Jurkat, Clone E6-1 (cell line): ENCODE measurements at regions not wholly inside any gene's neighbourhood (a gene's known extent, or its start where the extent isn't known, plus 50 kb on each side); places are given as distances from the start of the nearest gene placed in this dataset.
"Not testable (repeated sequence)": the region's sequence is repeated elsewhere in the genome, so short reads cannot be mapped to it uniquely, and the experiment has no call there.

Experiments used
- DNase-seq: peaks from one replicate; pipeline ENCODE4 v3.0.0-alpha.2; 2011; ENCODE audit warnings: low read depth, low spot score
- H3K4me3 ChIP-seq: 2 replicates; pipeline ENCODE4 v1.5.1; 2011; ENCODE audit warnings: mild to moderate bottlenecking, low read length, control low read depth, moderate library complexity

DNA sequence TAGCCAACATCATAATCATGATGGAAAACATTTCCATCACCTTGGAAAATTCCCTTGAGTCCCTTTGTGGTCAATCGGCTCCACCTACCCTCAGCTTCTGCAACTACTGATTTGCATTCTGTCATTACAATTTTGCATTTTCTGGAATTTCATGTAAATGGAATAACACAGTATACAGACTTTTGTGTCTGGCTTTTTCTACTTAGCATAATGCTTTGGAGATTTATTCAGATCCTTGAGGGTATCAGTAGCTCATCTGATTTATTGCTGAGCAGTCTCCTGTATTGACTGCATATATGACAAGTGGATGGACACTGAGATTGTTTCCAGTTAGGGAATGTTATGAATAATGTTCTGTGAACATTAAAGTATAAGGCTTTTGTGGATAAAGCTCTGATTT is 358.3 kb downstream of the USP25 start:
- no peak for DNase-seq

GRCh38 chr21:16095005-16095404 is 365.2 kb downstream of the USP25 start:
- DNase-seq: no peak

More for the DNA sequence above, 358.3 kb downstream of the USP25 start:
- H3K4me3 ChIP-seq: no peak overlapping the region

DNA sequence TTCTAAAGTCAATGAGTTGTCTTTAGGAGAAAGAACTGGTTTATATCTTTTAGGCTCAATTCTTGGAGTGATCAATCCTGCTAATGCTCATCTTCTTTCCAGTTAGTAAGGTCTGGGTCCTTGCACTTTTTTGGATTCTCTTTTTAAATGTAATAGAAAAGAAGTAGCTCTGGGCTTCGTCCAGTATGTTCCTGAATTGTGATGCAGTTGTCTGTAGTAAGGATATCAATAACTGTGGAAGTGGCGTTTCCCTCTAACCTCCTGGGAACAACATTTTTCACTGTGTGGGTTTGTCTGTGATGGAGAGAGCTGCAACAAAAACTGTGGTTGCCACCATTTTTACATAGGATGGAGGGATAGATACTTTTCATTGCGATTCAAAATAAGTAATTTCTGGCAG is 367.2 kb downstream of the USP25 start:
- no peak for DNase-seq
- no peak overlapping the region for H3K4me3 ChIP-seq

More at GRCh38 chr21:16095005-16095404, 365.2 kb downstream of the USP25 start:
- H3K4me3 ChIP-seq: no peak overlapping the region

DNA sequence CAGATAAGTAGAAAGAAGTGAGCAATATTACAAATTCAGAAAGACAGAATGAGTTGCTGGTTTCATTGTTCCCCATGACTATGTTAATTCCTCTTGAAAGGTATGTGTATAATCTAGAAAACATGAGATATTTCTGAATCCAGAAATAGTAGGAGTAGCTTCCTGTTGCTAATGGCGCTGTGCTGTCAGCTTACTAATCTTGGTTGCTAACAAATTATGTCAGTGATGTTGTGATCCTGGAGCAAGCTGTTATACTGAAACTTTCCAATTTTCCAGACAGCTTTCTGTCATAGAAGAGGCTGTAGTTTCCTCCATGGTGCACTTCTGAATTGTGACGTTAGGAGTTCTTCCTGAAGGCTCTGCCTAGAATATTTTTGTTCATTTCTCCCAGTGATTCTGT is 372.3 kb downstream of the USP25 start:
- H3K4me3 ChIP-seq: no peak overlapping the region
- DNase-seq: no peak

DNA sequence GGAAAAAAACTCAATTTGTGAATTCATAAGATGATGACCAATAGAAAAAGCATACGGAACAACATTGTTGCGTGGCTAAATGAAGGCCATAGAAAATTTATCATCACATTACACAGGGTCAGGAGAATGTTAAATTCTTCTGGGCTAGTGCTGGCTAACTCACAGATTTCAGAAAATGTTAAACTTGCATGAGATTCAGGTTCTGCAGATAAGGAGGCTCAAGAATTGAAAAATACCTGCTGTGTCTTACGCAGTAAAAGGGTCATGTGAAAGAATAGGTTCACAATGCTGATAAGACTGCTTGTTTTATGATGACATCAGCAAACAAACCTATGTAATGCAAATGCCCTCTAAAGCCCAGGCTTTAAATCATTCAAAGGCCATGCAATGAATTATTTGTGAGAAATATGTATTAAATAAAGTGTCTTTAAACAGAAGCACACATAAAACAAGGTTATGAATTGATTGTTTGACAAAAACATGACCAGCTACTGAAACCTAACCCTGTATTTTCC is 378.8 kb downstream of the USP25 start:
- no peak for DNase-seq
- no peak overlapping the region for H3K4me3 ChIP-seq

DNA sequence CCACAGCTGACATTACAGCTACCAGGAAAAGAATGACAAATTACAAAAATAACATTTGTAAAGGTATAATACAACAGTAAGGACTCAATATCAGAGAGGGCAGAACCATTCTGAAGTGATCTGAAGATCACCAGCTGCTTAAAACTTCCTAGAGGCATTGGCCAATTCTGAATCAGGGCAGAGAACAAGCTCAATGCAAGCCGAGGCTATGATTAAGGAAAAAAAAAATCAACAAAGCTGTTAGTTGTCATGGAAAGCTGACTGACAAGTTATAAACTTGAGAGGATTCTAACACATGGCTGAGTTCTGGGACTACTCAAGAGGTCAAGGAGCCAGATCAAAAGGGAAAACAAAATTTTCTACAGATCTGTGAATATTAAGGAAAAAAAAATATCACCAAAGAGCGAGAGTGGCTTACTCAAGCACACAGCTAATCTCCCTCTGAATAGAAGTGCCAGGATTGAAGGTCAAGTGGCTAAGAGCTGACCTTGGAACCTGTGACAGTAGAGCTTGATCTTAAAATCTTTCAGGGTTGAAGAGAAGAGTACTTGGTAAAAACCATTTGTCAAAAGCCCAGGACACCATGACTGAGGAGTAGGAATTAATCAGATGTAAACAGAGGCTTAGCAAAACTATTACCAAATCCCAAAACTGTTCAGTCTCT is 383.4 kb downstream of the USP25 start:
- H3K4me3 ChIP-seq: no peak overlapping the region
- DNase-seq: no peak

DNA sequence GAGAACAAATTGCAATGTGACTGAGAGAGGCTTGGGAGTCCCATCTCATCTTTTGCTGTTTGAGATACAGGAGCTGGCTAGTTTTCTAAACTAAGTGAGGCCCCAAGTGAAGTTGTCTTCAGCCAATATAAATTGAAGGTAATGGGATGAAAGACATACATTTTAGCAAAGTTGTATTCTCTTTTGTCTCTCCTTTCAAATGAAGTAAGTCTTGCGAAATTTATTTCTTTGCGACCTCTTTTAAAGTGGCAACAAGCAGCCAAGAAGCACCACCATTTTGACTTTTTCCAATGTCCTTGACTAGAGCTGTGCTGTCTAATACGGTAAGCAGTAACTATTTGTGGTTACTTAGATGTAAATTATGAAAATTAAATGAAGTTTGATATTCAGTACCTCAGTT is 385.7 kb downstream of the USP25 start:
- DNase-seq: no peak
- no peak overlapping the region for H3K4me3 ChIP-seq

- no peak overlapping the region for H3K4me3 ChIP-seq
- no peak for DNase-seq
Measured at GRCh38 chr21:16116069-16116468, 386.3 kb downstream of the USP25 start.

- DNase-seq: no peak
- H3K4me3 ChIP-seq: no peak overlapping the region
Measured at GRCh38 chr21:16116798-16117197, 387.0 kb downstream of the USP25 start.

DNA sequence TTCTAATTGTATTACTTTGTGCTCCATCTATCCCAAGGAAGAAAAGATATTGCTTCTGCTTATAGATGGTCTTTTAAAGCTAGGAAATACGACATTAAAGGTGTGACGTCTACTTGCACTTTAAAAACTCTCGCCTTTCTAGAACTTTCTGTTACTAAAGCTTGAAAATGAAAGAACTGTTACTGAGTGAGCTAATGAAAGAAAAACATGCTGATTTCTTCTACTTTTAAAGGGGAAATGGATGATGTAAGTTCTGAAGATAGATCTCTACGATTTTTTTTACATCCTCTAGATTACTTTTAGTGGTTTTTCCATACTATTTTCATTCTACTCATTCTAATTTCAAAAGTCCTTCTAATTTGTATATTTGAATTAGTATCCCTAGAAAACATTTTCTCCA is 387.5 kb downstream of the USP25 start:
- H3K4me3 ChIP-seq: no peak overlapping the region
- no peak for DNase-seq

DNA sequence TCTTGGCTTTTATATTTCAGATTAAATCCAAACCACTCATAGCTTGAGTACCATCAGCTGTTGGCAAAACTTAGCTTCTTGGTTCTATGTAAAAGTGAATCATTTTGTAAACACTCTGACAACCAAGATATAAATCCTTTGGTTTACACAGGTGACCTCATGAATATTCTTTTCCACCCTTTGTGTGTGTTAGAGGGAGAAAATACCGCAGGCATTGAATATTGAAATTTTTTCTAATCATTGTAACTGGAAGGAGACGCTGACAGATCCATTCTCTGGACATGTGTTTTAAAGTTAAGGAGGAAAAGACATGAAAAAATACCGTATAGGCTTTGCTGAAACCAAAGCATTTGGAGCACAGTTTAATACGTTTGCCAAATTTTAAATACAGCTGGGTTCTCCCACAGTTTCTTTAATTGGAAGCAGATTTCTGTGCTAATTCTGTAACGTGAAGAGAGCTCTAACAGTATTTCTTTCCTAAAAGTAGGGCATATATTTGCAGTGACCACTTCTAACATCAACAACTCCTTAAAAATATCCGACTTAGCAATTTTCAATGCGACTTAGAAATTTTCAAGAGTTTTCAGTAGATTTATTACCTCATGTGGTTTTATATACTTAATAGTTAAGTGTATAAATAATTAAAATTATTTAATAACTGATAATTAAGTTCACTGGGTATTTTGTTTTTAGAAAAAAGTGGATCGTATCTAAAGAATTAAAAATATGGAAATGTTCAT is 388.2 kb downstream of the USP25 start:
- no peak for DNase-seq
- no peak overlapping the region for H3K4me3 ChIP-seq

- no peak overlapping the region for H3K4me3 ChIP-seq
- DNase-seq: no peak
Measured at GRCh38 chr21:16124378-16125138, 394.8 kb downstream of the USP25 start.

GRCh38 chr21:16125274-16125673 is 395.5 kb downstream of the USP25 start:
- H3K4me3 ChIP-seq: no peak overlapping the region
- DNase-seq: no peak

- H3K4me3 ChIP-seq, DNase-seq: not testable (repeated sequence)
Measured at GRCh38 chr21:16132453-16132852, 402.7 kb downstream of the USP25 start.

DNA sequence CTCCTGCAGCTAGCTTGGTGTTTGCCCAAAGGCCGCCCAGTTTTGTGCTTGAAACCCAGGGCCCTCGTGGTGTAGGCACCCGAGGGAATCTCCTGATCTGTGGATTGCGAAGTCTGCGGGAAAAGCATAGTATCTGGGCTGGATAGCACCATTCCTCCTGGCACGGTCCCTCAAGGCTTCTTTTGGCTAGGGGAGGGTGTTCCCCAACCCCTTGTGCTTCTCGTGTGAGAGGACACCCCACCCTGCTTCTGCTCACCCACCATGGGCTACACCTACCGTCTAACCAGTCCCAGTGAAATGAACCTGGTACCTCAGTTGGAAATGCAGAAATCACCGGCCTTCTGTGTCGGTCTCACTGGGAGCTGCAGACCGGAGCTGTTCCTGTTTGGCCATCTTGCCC is 403.5 kb downstream of the USP25 start:
- no peak overlapping the region for H3K4me3 ChIP-seq
- no peak for DNase-seq

GRCh38 chr21:16134134-16134533 is 404.4 kb downstream of the USP25 start:
- no peak overlapping the region for H3K4me3 ChIP-seq
- no peak for DNase-seq

GRCh38 chr21:16137106-16137505 is 407.3 kb downstream of the USP25 start:
- no peak overlapping the region for H3K4me3 ChIP-seq
- DNase-seq: no peak

DNA sequence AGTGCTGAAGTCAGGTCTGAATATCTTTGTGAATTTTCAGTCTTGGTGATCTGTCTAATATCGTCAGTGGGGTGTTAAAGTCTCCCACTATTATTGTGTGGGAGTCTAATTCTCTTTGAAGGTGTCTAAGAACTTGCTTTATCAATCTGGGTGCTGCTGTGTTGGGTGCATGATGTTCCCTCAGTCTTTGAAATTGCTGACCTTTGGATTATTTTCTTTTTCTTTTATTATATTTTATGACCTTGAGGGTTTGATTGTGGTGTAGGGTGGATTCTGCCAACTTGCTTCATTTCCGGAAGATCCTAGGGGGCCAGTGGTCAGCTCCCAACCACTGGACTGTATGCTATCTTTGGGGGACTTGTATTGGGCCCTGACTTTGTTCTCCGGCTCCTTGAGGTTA is 415.3 kb downstream of the USP25 start:
- DNase-seq: no peak
- no peak overlapping the region for H3K4me3 ChIP-seq

GRCh38 chr21:16145479-16145878 is 415.7 kb downstream of the USP25 start:
- H3K4me3 ChIP-seq: no peak overlapping the region
- no peak for DNase-seq

GRCh38 chr21:16154321-16154720 is 424.5 kb downstream of the USP25 start:
- H3K4me3 ChIP-seq: no peak overlapping the region
- DNase-seq: no peak
